Smooth muscle cell (in vitro differentiated cells): ENCODE measurements at regions not wholly inside any gene's neighbourhood (a gene's known extent, or its start where the extent isn't known, plus 50 kb on each side); places are given as distances from the start of the nearest gene placed in this dataset.

Experiments used
- DNase-seq: peaks from one replicate; lab custom pipeline; 2025; ENCODE audit not compliant: unreplicated experiment; lab: John Stamatoyannopoulos, UW
- H2AFZ ChIP-seq: fragments of 200-600 bp; sonication (generic); 2 replicates; pipeline ENCODE4 v1.6.0; 2016; ENCODE audit warnings: antibody characterized with exemption, low read depth, mild to moderate bottlenecking
- H3F3A ChIP-seq: fragments of 200-600 bp; sonication (generic); 2 replicates; pipeline ENCODE4 v1.6.0; 2017; ENCODE audit warnings: antibody characterized with exemption, low read depth
- H3K27ac ChIP-seq: fragments of 200-600 bp; sonication (generic); 2 replicates; pipeline ENCODE4 v1.5.1; 2016; ENCODE audit warnings: low read depth, mild to moderate bottlenecking
- H3K27me3 ChIP-seq: fragments of 200-600 bp; sonication (generic); 2 replicates; pipeline ENCODE4 v1.6.1; 2016; ENCODE audit warnings: low read depth, mild to moderate bottlenecking
- H3K36me3 ChIP-seq: fragments of 200-600 bp; sonication (generic); 2 replicates; pipeline ENCODE4 v1.5.1; 2016; ENCODE audit warnings: low read depth
- H3K4me1 ChIP-seq: fragments of 200-600 bp; sonication (generic); 2 replicates; pipeline ENCODE4 v1.5.1; 2016; ENCODE audit warnings: low read depth
- H3K4me2 ChIP-seq: fragments of 200-600 bp; sonication (generic); 2 replicates; pipeline ENCODE4 v1.6.0; 2016; ENCODE audit warnings: mild to moderate bottlenecking
- H3K4me3 ChIP-seq: fragments of 200-600 bp; sonication (generic); 2 replicates; pipeline ENCODE4 v1.5.1; 2016; ENCODE audit warnings: mild to moderate bottlenecking
- H3K79me2 ChIP-seq: fragments of 200-600 bp; sonication (generic); 2 replicates; pipeline ENCODE4 v1.6.0; 2016; ENCODE audit warnings: low read depth, mild to moderate bottlenecking
- H3K9ac ChIP-seq: fragments of 200-600 bp; sonication (generic); 2 replicates; pipeline ENCODE4 v1.6.0; 2016; ENCODE audit warnings: low read depth
- H3K9me3 ChIP-seq: fragments of 200-600 bp; sonication (generic); replicated peaks from 2 replicates; pipeline ENCODE4 v1.5.1; 2016; ENCODE audit warnings: low read depth
- H4K20me1 ChIP-seq: fragments of 200-600 bp; sonication (generic); 2 replicates; pipeline ENCODE4 v1.6.0; 2016; ENCODE audit warnings: low read depth
- CTCF ChIP-seq: fragments of 200-600 bp; sonication (generic); IDR thresholded peaks from 2 replicates; pipeline ENCODE4 v1.5.1; 2017; ENCODE audit warnings: borderline replicate concordance, mild to moderate bottlenecking, antibody characterized with exemption; ENCODE audit not compliant: insufficient read depth, poor library complexity, severe bottlenecking
- WGBS: methylation state at CpG from one replicate; pipeline ENCODE4 v1.1.7; 2016; ENCODE audit warnings: low lambda C conversion rate; 5-methylcytosine and 5-hydroxymethylcytosine counted together

- no peak overlapping the region for H2AFZ ChIP-seq
- no peak for TF ChIP-seq CTCF
- no peak overlapping the region for H3K4me2 ChIP-seq
- no peak overlapping the region for H3K27ac ChIP-seq
- H3K4me1 ChIP-seq, result no peaks in the 10 kb centered on the region
- no peaks in the 10 kb centered on the region for H3K9me3 ChIP-seq
- H3F3A ChIP-seq, result no peaks in the 10 kb centered on the region
- no peaks in the 10 kb centered on the region for H3K36me3 ChIP-seq
- no peaks in the 10 kb centered on the region for H3K79me2 ChIP-seq
- no peak for DNase-seq
- H3K9ac ChIP-seq, result no peak overlapping the region
- H3K27me3 ChIP-seq, result no peaks in the 10 kb centered on the region
- H4K20me1 ChIP-seq, result no peaks in the 10 kb centered on the region
- H3K4me3 ChIP-seq, result no peak overlapping the region
Observed at GRCh38 chr18:69162649-69163048, 238.0 kb upstream of the DOK6 start.

DNA sequence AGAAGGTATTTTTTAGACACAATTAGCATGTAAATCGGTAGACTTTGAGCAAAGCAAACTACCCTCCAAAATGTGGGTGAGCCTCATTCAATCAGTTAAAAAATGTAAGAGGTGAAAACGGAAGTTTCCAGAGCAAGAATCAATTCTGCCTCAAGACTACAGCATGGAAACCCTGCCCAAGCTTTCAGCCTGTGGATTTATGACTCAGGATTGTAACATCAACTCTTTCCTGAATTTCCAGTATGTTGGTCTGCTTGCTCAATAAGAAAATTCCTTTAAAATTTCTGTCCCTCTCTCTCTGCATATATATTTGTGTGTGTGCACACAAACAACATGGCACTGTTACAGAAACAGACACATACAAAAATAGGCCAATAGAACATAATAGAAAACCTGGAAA lies 228.6 kb upstream of the DOK6 start:
- Histone ChIP-seq H3K4me2 (no peak overlapping the region), H3K4me3 (no peak overlapping the region), H4K20me1 (no peaks in the 10 kb centered on the region), H3K79me2 (no peaks in the 10 kb centered on the region), H3F3A (no peaks in the 10 kb centered on the region), H3K27ac (no peak overlapping the region), H2AFZ (no peak overlapping the region), H3K36me3 (no peaks in the 10 kb centered on the region), H3K9ac (no peak overlapping the region), H3K27me3 (no peaks in the 10 kb centered on the region), H3K4me1 (no peaks in the 10 kb centered on the region), H3K9me3 (no peaks in the 10 kb centered on the region)
- no peak for TF ChIP-seq CTCF
- WGBS, result 84% methylated on average over 2 of the region's 2 CpGs
- no peak for DNase-seq

GRCh38 chr18:69175681-69176080 lies 225.0 kb upstream of the DOK6 start:
- H3K27me3 ChIP-seq, result no peaks in the 10 kb centered on the region
- no peaks in the 10 kb centered on the region for H3K9me3 ChIP-seq
- TF ChIP-seq CTCF, result no peak
- no peaks in the 10 kb centered on the region for H3K4me1 ChIP-seq
- H3K4me3 ChIP-seq, result no peak overlapping the region
- H4K20me1 ChIP-seq, result no peaks in the 10 kb centered on the region
- H3K4me2 ChIP-seq, result no peak overlapping the region
- WGBS, result 95% methylated on average over 2 of the region's 2 CpGs
- no peaks in the 10 kb centered on the region for H3F3A ChIP-seq
- no peaks in the 10 kb centered on the region for H3K36me3 ChIP-seq
- H3K9ac ChIP-seq, result no peak overlapping the region
- H3K27ac ChIP-seq, result no peak overlapping the region
- DNase-seq, result no peak
- no peaks in the 10 kb centered on the region for H3K79me2 ChIP-seq
- no peak overlapping the region for H2AFZ ChIP-seq

- no peak for TF ChIP-seq CTCF
- DNase-seq, result no peak
- Histone ChIP-seq H2AFZ (no peak overlapping the region), H3F3A (no peaks in the 10 kb centered on the region), H3K4me3 (no peak overlapping the region), H3K27ac (no peak overlapping the region), H3K4me1 (no peaks in the 10 kb centered on the region), H4K20me1 (no peaks in the 10 kb centered on the region), H3K4me2 (no peak overlapping the region), H3K9me3 (no peaks in the 10 kb centered on the region), H3K9ac (no peak overlapping the region), H3K36me3 (no peaks in the 10 kb centered on the region), H3K27me3 (no peaks in the 10 kb centered on the region), H3K79me2 (no peaks in the 10 kb centered on the region)
- WGBS, result 92% methylated on average over 3 of the region's 3 CpGs
Observed at GRCh38 chr18:69176741-69177140, 223.9 kb upstream of the DOK6 start.
